ENCODE measurements at regions not wholly inside any gene's neighbourhood (a gene's known extent, or its start where the extent isn't known, plus 50 kb on each side); places are given as distances from the start of the nearest gene placed in this dataset.
"Not testable (repeated sequence)": the region's sequence is repeated elsewhere in the genome, so short reads cannot be mapped to it uniquely, and the experiment has no call there.

DNA sequence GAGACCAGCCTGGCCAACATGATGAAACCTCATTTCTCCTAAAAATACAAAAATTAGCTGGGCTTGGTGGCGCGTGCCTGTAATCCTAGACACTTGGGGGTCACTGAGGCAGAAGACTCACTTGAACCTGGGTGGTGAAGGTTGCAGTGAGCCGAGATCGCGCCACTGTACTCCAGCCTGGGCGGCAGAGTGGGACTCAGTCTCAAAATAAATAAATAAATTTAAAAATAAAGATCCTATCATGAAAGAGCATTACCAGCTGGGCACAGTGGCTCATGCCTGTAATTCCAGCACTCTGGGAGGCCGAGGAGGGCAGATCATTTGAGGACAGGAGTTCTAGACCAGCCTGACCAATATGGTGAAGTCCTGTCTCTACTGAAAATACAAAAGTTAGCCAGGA is 4489.2 kb upstream of the OR11H1 start:
- H3K27me3 ChIP-seq; H3K27ac ChIP-seq; H3K4me3 ChIP-seq; H3K36me3 ChIP-seq; H3K4me1 ChIP-seq; DNase-seq (ENCODE audit: low spot score in 2 of 2); intact Hi-C loops (cut with DNase I): not testable (repeated sequence)
- H3K9me3 ChIP-seq: peaks cover 20 to 62% of the 10 kb centered on the region in 2 donors

DNA sequence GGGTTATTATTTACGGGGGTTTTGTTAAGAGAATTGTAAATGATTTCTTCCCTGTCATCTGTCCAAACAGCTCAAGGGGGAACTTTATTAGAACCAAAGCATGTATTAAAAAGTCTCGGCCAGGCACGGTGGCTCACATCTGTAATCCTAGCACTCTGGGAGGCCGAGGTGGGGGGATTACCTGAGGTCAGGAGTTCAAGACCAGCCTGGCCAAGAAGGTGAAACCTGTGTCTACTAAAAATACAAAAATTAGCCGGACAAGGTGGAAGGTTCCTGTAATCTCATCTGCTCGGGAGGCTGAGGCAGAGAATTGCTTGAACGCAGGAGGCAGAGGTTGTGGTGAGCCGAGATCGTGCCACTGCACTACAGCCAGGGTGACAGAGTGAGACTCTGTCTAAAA is 4486.6 kb upstream of the OR11H1 start:
- intact Hi-C loops (cut with DNase I); H3K4me1 ChIP-seq; DNase-seq (ENCODE audit: low spot score in 2 of 2); H3K36me3 ChIP-seq; H3K4me3 ChIP-seq; H3K27me3 ChIP-seq; H3K27ac ChIP-seq: not testable (repeated sequence)
- peaks cover 15 to 48% of the 10 kb centered on the region in 2 donors for H3K9me3 ChIP-seq

DNA sequence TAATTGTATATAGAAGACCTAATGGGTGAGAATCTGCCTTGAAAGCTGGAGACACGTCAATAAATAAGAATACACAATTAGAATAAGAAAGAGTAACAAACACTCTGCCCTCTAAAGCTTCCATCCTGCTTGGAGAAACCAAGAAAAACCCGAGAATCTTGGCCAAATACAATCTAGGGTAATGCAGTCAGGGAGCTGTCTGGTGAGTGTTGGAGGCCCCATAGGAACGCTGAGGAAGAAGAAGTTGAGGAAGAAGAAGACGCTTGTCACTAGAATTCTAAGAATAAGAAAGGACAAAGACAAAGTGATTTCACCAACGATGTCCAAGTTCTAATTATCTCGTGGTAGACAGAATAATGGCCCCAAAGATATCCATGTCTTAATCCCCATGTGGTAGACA is 4485.9 kb upstream of the OR11H1 start:
- Histone ChIP-seq H3K27ac (no peak overlapping the region), H3K36me3 (no peaks in the 10 kb centered on the region), H3K27me3 (no peaks in the 10 kb centered on the region), H3K9me3 (peaks cover 15 to 43% of the 10 kb centered on the region in 2 donors), H3K4me1 (no peaks in the 10 kb centered on the region), H3K4me3 (no peak overlapping the region)
- DNase-seq (ENCODE audit: low spot score in 2 of 2): no peak
- intact Hi-C loops (cut with DNase I): no loop called here
- TF ChIP-seq, protein P1, sequence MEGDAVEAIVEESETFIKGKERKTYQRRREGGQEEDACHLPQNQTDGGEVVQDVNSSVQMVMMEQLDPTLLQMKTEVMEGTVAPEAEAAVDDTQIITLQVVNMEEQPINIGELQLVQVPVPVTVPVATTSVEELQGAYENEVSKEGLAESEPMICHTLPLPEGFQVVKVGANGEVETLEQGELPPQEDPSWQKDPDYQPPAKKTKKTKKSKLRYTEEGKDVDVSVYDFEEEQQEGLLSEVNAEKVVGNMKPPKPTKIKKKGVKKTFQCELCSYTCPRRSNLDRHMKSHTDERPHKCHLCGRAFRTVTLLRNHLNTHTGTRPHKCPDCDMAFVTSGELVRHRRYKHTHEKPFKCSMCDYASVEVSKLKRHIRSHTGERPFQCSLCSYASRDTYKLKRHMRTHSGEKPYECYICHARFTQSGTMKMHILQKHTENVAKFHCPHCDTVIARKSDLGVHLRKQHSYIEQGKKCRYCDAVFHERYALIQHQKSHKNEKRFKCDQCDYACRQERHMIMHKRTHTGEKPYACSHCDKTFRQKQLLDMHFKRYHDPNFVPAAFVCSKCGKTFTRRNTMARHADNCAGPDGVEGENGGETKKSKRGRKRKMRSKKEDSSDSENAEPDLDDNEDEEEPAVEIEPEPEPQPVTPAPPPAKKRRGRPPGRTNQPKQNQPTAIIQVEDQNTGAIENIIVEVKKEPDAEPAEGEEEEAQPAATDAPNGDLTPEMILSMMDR (IDR thresholded peaks at IDR 0.05): no peak

DNA sequence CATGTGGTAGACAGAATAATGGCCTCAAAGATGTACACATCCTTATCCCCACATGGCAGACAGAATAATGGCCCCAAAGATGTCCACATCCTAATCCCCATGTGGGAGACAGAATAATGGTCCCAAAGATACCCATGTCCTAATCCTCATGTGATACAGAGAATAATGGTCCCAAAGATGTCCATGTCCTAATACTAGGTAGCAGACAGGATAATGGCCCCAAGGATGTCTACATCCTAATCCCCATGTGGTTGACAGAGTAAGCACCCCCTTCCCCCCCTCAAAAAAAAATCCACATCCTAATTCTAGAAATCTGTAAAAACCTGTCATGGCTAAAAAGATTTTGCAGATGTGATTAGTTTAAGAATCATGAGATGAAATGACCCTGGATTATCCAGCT is 4484.7 kb upstream of the OR11H1 start:
- H3K27me3 ChIP-seq; H3K4me1 ChIP-seq; H3K4me3 ChIP-seq; intact Hi-C loops (cut with DNase I); H3K36me3 ChIP-seq; DNase-seq (ENCODE audit: low spot score in 2 of 2); H3K27ac ChIP-seq: not testable (repeated sequence)
- H3K9me3 ChIP-seq: peaks cover 6 to 32% of the 10 kb centered on the region in 2 donors

GRCh38 chr22:11048884-11049283 is 4479.1 kb upstream of the OR11H1 start:
- H3K27me3 ChIP-seq; H3K36me3 ChIP-seq; H3K4me3 ChIP-seq; H3K9me3 ChIP-seq; H3K27ac ChIP-seq; intact Hi-C loops (cut with DNase I); DNase-seq (ENCODE audit: low spot score in 2 of 2); H3K4me1 ChIP-seq: not testable (repeated sequence)

- H3K36me3 ChIP-seq; H3K4me3 ChIP-seq; H3K27ac ChIP-seq; intact Hi-C loops (cut with DNase I); H3K4me1 ChIP-seq; H3K27me3 ChIP-seq: not testable (repeated sequence)
- peak in 1 of 2 donors; percentile 58 for DNase-seq (ENCODE audit: low spot score in 2 of 2)
- H3K9me3 ChIP-seq: peaks cover 0 to 10% of the 10 kb centered on the region in 2 donors
These were observed 4477.8 kb upstream of the OR11H1 start for GRCh38 chr22:11050226-11050625.

GRCh38 chr22:11051401-11052112 is 4476.4 kb upstream of the OR11H1 start:
- H3K36me3 ChIP-seq; H3K27me3 ChIP-seq; intact Hi-C loops (cut with DNase I); H3K4me1 ChIP-seq; H3K4me3 ChIP-seq; H3K27ac ChIP-seq: not testable (repeated sequence)
- peaks cover 0 to 22% of the 10 kb centered on the region in 2 donors for H3K9me3 ChIP-seq
- DNase-seq (ENCODE audit: low spot score in 2 of 2): peak in 1 of 2 donors; percentile 63

DNA sequence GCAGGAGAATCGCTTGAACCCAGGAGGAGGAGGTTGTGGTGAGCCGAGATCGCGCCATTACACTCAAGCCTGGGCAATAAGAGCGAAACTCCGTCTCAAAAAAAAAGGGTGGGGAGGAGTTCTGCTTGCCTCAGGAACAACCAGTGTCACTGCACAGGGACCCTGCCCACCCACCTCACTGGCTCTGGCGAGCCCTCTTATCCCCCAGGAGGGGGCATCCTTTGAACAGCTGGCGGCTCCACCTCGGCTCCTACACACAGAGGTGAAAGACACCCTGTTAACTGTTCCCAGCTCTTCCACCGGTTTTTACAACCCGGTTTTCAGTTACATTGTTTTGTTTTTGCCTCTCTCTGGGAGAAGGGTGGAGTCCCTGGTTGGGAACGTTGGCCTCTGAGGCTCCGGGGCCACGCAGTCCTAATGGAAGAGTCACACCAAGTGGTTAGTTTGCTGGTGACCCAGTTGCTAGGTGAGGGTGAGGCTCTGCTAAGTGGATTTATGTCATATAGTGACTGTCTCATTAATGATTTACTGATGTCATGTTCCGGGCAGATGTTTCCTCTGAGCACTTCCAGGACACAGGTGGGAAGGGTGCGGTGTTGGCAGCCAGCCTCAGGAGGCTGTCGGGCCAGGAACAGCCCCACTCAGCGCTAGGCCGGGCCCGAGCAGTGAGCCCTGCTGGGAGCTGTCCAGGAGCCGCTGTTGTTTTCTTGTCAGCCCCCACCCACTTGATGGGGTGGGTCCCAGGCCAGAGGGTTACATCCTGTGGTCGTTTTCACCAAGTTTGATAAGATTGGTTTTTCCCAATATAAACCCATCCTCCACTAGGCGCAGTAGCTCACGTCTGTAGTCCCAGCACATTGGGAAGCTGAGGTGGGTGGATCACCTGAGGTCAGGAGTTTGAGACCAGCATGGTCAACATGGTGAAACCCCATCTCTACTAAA is 4474.3 kb upstream of the OR11H1 start:
- H3K27me3 ChIP-seq; H3K36me3 ChIP-seq; intact Hi-C loops (cut with DNase I); H3K27ac ChIP-seq; H3K4me1 ChIP-seq; H3K4me3 ChIP-seq: not testable (repeated sequence)
- peaks cover 4 to 31% of the 10 kb centered on the region in 2 donors for H3K9me3 ChIP-seq
- peak in 1 of 2 donors; percentile 70 for DNase-seq (ENCODE audit: low spot score in 2 of 2)

DNA sequence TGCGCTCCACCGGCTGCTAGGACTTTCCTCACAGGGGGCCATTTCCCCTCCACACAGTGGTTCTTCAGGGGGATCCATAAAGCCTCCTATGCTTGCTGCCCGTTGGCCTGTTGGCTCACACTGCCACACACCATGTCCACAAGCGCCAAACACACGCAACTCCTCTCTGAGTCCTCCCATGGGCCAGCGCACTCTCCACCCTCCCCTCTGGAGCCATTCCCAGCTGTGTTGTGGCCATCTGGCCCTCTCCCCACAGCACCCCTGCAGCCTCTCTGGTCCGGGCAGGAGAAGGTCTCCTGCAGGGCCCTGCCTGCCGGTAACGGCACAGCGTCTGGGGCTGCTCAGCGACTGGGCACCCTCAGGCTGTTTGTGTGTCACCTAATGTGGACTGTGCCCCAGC is 4473.3 kb upstream of the OR11H1 start:
- DNase-seq (ENCODE audit: low spot score in 2 of 2): peak in 1 of 2 donors; percentile 71
- H3K36me3 ChIP-seq; intact Hi-C loops (cut with DNase I); H3K4me1 ChIP-seq; H3K27me3 ChIP-seq; H3K27ac ChIP-seq; H3K4me3 ChIP-seq: not testable (repeated sequence)
- H3K9me3 ChIP-seq: peaks cover 4 to 31% of the 10 kb centered on the region in 2 donors

GRCh38 chr22:11055176-11055575 is 4472.8 kb upstream of the OR11H1 start:
- DNase-seq (ENCODE audit: low spot score in 2 of 2): peak in 1 of 2 donors; percentile 69
- H3K4me1 ChIP-seq; H3K27ac ChIP-seq; H3K36me3 ChIP-seq; intact Hi-C loops (cut with DNase I); H3K27me3 ChIP-seq; H3K4me3 ChIP-seq: not testable (repeated sequence)
- H3K9me3 ChIP-seq: peaks cover 4 to 31% of the 10 kb centered on the region in 2 donors

DNA sequence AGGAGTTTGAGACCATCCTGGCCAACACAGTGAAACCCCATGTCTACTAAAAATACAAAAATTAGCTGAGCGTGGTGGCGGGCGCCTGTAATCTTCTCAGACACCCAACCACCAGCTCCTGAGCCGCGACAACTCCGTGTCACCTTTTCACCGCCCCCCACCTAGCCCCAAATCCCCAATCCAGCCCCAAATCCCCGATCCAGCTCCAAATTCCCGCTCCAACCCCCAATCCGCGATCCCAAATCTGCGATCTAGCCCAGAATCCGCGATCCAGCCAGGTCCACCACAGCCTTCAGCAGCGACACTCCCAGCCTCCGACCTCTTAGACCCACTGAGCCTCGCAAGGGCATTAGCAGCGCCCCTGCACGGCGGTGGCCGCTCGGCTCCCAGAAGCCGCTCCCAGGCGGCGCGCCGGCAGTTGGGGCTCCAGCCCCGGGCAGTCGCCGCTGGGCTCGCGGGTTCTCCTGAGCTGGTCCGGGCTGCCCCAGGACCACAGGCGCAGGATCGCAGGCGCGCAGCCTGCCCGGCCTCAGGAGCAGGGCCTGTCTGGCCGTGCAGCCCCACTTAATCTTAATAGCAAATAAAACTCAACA is 4469.9 kb upstream of the OR11H1 start:
- intact Hi-C loops (cut with DNase I); H3K27me3 ChIP-seq; H3K4me3 ChIP-seq; H3K36me3 ChIP-seq; H3K27ac ChIP-seq; H3K4me1 ChIP-seq: not testable (repeated sequence)
- H3K9me3 ChIP-seq: peaks cover 4 to 31% of the 10 kb centered on the region in 2 donors
- DNase-seq (ENCODE audit: low spot score in 2 of 2): peak in 1 of 2 donors; percentile 62

GRCh38 chr22:11059129-11059528 is 4468.9 kb upstream of the OR11H1 start:
- DNase-seq (ENCODE audit: low spot score in 2 of 2); H3K4me1 ChIP-seq; H3K27ac ChIP-seq; H3K4me3 ChIP-seq; H3K36me3 ChIP-seq; intact Hi-C loops (cut with DNase I); H3K27me3 ChIP-seq: not testable (repeated sequence)
- H3K9me3 ChIP-seq: peaks cover 4 to 28% of the 10 kb centered on the region in 2 donors

DNA sequence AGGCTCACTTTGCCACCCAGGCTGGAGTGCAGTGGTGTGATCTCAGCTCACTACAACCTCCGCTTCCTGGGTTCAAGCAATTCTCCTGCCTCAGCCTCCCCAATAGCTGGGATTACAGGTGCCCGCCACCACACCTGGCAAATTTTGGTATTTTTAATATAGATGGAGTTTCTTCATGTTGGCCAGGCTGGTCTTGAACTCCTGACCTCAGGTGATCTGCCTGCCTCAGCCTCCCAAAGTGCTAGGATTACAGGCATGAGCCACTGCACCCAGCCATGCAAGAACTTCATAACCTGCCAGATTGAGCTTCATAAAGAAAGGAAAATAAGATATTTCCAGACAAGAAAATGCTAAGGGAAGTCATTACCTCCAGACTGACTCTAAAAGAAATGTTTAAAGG is 4467.2 kb upstream of the OR11H1 start:
- H3K4me1 ChIP-seq; H3K27ac ChIP-seq; intact Hi-C loops (cut with DNase I); H3K4me3 ChIP-seq; H3K36me3 ChIP-seq; H3K27me3 ChIP-seq: not testable (repeated sequence)
- peaks cover 4 to 17% of the 10 kb centered on the region in 2 donors for H3K9me3 ChIP-seq
- peak in 1 of 2 donors; percentile 56 for DNase-seq (ENCODE audit: low spot score in 2 of 2)

Measured in ascending aorta (tissue), 2 donors.